GM10266 (cell line): ENCODE measurements at regions not wholly inside any gene's neighbourhood (a gene's known extent, or its start where the extent isn't known, plus 50 kb on each side); places are given as distances from the start of the nearest gene placed in this dataset.

Experiments
- DNase-seq: peaks from one replicate; pipeline ENCODE4 v3.0.0; 2012; ENCODE audit errors: extremely low spot score
- TF ChIP-seq, protein P1 (sequence below): IDR thresholded peaks from 2 replicates; pipeline ENCODE4 v1.5.1; 2012; ENCODE audit warnings: mild to moderate bottlenecking, low read depth; ENCODE audit not compliant: control insufficient read depth, insufficient read depth; ENCODE audit errors: missing control alignments

DNA sequence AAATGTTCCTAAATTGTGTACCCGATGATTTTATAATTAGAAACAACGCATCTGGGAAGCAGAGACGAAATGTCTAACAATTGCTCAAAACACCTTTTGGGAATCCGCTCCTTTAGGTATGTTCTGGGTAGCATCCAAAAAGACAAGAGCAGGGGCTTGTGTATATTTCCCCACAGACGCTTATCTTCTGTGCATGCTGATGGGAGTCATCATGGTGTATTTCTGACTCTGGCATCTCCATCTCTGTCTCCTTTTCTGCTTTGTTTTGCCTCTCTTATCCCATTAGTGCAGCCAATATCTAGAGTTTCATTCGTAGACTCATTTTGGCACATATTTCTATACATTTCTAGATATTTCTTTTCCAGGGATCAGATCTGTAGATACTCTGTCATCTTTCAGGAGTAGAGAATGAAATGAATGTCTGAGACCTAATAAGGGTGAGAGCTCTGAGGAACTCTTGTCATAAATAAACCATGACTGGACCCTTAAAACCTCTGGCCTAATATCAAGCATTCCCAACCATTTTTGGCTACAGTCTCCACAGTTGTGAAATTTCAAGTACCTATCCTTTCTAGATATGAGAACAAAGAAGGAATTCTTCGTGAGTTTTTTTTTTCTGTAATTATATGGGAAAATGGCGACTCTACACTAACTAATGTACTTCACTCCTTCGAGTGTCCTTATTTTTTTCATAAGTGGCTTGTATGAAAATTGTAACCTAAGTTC, 508.2 kb downstream of the ACTL7B start:
- TF ChIP-seq, protein P1, sequence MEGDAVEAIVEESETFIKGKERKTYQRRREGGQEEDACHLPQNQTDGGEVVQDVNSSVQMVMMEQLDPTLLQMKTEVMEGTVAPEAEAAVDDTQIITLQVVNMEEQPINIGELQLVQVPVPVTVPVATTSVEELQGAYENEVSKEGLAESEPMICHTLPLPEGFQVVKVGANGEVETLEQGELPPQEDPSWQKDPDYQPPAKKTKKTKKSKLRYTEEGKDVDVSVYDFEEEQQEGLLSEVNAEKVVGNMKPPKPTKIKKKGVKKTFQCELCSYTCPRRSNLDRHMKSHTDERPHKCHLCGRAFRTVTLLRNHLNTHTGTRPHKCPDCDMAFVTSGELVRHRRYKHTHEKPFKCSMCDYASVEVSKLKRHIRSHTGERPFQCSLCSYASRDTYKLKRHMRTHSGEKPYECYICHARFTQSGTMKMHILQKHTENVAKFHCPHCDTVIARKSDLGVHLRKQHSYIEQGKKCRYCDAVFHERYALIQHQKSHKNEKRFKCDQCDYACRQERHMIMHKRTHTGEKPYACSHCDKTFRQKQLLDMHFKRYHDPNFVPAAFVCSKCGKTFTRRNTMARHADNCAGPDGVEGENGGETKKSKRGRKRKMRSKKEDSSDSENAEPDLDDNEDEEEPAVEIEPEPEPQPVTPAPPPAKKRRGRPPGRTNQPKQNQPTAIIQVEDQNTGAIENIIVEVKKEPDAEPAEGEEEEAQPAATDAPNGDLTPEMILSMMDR, result no peak
- DNase-seq, result no peak

DNA sequence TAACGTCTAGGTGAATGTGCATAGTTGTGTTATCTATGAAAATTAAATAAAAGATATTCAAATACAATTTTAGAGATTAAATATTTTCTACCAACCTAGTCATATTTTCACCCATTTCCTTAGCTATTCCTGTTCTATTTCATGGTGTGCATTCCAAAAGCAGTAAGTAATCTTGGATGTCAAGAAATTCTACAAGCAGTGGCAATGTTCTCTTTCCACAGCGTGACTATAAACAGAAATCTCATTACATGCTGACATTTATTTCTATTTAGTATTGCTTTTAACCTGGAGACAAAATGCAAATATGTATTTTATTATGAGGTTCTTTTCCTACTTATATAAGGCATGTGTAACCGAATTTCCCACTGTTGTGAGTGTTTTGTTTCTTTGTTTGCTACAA, 510.0 kb downstream of the ACTL7B start:
- DNase-seq, result no peak
- TF ChIP-seq, protein P1, result no peak

DNA sequence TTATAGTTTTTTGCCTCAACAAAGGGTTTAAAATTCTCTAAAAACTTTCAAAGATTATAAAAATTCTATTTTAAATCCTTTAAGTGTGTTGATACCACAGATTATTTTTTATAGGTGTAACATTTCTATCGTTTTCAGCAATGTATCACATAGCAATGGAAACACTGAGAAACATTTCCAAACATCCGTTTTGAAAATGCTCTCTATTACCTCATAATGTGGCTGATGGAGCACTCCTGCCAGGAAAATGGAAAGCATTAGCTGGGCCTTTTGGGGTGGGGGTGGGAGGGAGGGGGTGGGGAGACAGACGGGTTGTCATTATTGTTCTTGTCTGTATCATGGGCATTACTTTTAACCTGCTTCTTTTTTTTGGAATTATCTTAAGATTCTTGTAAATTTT, 516.5 kb downstream of the ACTL7B start:
- DNase-seq, result no peak
- TF ChIP-seq, protein P1, result no peak

DNA sequence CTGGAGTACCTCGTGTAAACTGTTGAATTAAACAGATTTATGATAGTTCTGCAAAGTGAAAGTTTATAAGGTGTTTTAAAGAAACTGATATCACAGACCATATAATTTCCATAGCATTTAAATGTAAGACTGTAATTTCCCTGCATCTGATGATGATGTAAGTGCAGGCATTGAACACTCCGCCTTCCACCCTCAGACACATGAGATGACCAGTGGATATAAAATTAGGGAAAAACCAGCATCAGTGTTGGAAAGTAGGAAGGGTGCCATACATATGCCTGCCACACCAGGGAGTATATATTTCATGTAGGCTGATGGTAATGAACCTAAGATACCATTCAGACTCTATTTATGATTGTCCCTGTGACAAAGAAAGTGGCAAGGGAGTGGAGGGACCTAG, 519.2 kb downstream of the ACTL7B start:
- TF ChIP-seq, protein P1, result no peak
- no peak for DNase-seq

DNA sequence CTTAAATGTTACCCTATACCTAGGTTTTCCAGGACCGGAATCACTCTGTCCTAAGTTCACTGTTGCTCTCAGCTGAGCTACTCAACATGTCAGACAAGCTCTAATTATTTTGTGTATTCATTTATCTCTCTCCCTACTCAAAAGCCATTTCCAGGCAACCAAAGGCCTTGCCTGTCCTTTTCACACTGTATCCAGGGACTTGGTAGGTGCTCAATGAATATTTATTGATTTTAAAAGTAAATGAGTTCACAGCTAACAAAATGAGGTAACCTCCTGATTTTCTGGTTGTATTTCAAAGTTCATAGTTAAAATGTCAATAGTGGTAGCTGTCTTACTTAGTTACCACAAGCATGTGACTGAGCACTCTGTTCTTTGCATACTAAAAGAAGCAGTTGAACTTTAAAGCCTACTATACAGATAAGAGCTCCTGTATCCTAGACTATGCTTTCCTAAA, 522.2 kb downstream of the ACTL7B start:
- TF ChIP-seq, protein P1, result no peak
- DNase-seq, result no peak

DNA sequence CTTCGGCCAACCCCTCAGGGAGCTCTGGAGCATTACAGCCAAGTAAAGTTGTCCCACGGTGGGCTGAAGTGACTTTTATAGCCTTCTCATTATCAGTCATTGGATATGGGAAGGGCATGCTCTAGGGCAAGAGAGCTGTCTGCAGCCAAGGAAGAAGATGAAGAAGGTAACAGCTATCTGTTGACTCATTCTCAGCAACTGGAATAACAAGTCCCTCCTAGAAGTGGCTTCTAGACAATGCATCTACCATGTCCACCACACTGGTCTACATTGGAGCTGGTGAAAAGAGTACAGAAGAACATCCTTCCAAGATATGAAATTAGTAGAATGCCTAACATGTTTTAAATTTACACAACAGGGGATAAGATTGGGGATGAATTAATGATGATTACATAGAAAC, 524.2 kb downstream of the ACTL7B start:
- DNase-seq, result no peak
- TF ChIP-seq, protein P1, result no peak

DNA sequence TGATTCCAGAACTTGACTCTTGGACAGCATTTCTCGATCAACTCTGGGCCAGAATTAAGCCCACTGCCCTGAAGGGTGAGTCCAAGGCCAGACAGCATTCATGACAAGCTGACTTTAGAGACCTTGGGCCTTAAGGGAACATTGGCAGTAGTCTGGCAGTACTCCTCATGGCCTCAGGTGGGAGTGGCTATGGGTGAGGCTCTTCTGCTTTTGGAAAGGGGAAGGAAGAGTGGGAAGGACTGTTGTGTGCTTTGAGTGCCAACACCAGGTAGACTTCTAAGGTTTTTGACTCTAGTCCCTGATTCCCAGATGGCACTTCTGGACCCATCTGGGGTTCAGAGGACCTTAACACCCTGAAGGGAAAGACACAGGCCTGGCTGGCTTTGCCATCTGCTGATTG, 530.4 kb downstream of the ACTL7B start:
- TF ChIP-seq, protein P1, result no peak
- DNase-seq, result no peak
